GM18505 (cell line): ENCODE measurements at regions not wholly inside any gene's neighbourhood (a gene's known extent, or its start where the extent isn't known, plus 50 kb on each side); places are given as distances from the start of the nearest gene placed in this dataset.

Source experiments
- ATAC-seq: cut with Tn5 transposase; IDR thresholded peaks from one replicate; pipeline ENCODE4 v1.9.1; 2021; ENCODE audit not compliant: unreplicated experiment
- POLR2A ChIP-seq: IDR thresholded peaks from 4 replicates; pipeline ENCODE4 v1.6.1; 2011; ENCODE audit warnings: borderline replicate concordance; ENCODE audit not compliant: insufficient read depth, insufficient read length; ENCODE audit errors: extremely low read depth

DNA sequence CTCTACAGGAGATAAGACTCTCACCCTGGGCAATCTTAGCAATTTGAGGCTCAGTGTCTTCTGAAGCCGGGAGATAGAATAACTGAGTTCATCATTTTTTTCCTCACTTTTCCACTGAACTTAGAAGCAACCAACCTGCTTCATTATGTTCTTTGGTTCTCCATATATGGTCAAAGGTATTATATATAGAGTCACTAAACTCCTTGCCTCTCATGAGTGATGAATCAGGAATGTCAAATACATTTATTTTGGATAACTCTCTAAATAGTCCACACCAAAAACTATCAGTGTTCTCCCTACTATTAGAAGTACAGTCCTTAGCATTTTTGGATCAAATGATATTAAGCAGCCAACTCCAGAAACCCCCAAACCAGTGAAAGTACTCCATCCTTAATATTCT, 421.5 kb upstream of the EPHA5 start:
- no peak for TF ChIP-seq POLR2A

GRCh38 chr4:66073961-66074360, 403.7 kb upstream of the EPHA5 start:
- no peak for ATAC-seq
- no peak for TF ChIP-seq POLR2A

More for the DNA sequence above, 421.5 kb upstream of the EPHA5 start:
- no peak for ATAC-seq

GRCh38 chr4:66071911-66072310, 401.6 kb upstream of the EPHA5 start:
- no peak for TF ChIP-seq POLR2A
- ATAC-seq, result no peak

- ATAC-seq, result no peak
- no peak for TF ChIP-seq POLR2A
Measured at GRCh38 chr4:66062921-66063320, 392.6 kb upstream of the EPHA5 start.

DNA sequence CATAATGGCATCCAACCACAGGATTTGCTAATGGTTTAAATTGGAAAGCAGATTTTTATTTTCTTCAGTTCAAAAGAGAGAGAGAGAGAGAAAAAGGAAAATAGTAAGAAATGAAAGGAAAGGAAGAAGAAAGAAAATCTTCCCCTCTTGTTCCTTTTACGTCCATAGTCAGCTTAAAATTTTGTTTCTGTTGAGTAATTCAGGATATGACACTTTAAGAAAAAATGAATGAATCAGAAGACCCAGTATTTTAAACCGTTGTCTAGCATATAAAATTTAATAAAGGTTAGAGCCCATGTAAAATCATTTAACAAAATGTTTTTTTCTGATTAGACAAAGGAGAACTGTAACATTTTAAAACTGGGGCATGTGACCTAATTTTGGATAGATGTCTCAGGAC, 391.8 kb upstream of the EPHA5 start:
- no peak for TF ChIP-seq POLR2A
- ATAC-seq, result no peak

- ATAC-seq, result no peak
- no peak for TF ChIP-seq POLR2A
Measured at GRCh38 chr4:66059556-66059955, 389.3 kb upstream of the EPHA5 start.

DNA sequence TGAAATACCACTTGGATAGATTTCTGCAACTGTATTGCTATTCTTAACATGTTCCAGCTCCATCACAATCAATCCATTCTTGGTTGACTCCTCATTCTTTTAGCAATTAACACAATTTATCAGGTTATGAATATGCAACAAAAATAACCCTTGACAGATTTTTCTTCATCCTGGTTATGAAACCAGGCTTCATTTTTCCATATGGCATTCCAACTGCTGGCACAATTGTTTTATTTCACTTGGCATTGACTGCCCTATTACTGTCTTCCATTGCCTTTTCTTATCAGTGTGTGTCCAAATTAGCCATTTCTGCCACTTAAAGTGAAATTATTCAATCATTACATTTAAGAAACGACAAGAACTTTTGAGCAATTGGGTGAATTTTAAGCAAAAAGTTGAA, 388.8 kb upstream of the EPHA5 start:
- TF ChIP-seq POLR2A, result no peak
- ATAC-seq, result no peak

- no peak for ATAC-seq
Measured at GRCh38 chr4:66055999-66056398, 385.7 kb upstream of the EPHA5 start.

DNA sequence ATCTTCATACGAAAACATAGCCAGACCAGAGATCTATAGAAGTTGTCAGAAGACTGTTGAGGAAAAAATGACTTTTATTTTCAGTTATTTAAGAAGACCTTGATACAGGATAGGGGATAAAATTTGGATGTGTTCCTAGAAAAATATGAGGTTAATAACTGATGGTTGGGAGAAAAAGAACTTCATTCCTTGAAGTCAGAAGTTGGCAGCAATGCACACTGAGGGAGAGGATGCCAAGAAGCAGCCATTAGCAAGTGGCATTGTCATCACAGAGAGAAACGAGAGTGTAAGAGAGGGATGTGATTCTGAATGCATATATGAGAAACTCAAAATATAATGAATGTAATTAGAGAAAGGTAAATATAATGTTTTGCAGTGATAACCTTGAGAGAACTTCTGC, 382.1 kb upstream of the EPHA5 start:
- no peak for TF ChIP-seq POLR2A
- no peak for ATAC-seq

More at GRCh38 chr4:66055999-66056398, 385.7 kb upstream of the EPHA5 start:
- no peak for TF ChIP-seq POLR2A

- ATAC-seq, result no peak
Measured at GRCh38 chr4:66048861-66049260, 378.6 kb upstream of the EPHA5 start.

DNA sequence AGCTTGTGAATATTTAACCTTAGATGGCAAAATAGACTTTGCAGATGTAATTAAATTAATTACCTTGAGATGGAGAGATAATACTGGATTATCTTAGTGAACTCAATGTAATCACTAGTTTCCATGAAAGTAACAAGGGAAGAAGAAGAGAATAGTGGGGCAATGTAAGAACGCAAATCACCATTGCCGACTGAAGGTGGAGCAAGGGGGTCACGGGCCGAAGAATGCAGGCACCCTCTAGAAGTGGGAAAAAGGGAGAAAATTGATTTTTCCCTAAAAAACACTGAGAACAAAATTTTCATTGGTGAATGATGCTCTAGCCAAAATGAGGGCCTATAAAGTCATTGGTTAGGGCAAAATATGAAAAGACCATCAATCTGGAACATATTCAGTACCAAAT, 375.6 kb upstream of the EPHA5 start:
- ATAC-seq, result no peak
- TF ChIP-seq POLR2A, result no peak

More at GRCh38 chr4:66048861-66049260, 378.6 kb upstream of the EPHA5 start:
- no peak for TF ChIP-seq POLR2A

- ATAC-seq, result no peak
- no peak for TF ChIP-seq POLR2A
Measured at GRCh38 chr4:66035701-66036100, 365.4 kb upstream of the EPHA5 start.

DNA sequence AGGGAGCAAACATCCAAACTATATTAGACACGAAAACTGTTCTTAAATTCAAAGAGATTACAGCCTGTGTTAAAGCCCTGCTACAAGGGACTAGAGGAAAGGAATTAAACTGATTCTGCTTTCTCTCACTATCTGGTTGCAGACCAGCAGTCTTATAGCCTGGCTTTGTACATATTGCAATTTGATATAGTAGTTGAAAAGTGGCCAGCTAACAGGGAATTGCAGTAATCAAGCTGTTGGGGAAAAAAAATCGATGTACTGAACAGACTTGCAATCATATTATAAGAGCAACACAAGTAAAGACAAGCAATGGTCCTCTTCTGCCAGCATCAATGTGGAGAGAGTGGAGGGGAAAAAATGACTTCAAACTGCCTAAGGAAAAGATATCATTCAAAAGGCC, 364.4 kb upstream of the EPHA5 start:
- no peak for ATAC-seq
- no peak for TF ChIP-seq POLR2A

DNA sequence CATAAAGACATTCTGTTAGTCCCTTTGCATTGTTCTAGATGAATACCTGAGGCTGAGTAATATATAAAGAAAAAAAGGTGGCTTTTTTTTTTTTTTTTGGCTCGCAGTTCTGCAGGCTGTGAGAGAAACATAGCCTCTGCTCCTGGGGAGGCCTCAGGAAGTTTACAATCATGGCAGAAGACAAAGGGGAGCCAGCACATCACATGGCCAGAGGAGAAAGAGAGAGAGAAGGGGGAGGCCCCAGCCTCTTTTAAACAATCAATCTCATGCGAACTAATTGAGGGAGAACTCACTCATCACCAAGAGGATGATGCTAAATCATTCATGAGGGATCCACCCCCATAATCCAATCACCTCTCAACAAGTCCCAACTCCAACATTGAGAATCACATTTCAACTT, 364.0 kb upstream of the EPHA5 start:
- ATAC-seq, result no peak
- TF ChIP-seq POLR2A, result no peak

GRCh38 chr4:66032571-66032970, 362.3 kb upstream of the EPHA5 start:
- no peak for ATAC-seq
- TF ChIP-seq POLR2A, result no peak

DNA sequence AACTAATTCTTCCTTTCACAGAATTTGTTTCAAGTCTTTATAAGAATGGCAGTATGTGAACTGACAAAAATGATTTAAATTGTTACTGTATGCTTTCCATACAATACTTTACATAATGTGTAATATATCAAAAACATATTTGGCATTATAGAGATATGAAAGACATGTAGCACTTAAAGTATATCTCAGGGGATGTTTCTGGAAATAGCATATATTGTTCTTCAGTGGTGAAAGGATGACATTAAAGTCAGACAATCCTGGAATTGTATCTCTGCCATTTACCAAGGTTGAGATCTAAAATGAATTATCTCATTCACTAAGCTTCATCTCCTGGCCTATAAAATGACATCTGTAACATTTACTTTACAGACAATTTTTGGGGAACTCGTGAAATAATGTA, 358.4 kb upstream of the EPHA5 start:
- TF ChIP-seq POLR2A, result no peak
- no peak for ATAC-seq

DNA sequence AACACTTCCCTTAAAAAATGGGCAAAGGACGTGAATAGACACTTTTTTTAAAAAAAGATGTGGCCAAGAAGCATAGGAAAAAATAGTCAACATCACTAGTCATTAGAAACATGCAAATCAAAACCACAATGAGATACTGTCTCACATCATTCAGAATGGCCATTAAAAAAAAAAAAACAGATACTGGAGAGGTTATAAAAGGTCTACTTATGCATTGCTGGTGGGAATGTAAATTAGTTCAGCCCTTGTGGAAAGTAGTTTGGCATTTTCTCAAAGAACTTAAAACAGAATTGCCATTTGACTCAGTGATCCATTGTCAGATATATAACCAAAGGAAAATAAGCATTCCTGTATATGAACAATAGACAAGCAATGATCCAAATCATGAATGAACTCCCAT, 352.8 kb upstream of the EPHA5 start:
- no peak for ATAC-seq
- no peak for TF ChIP-seq POLR2A

DNA sequence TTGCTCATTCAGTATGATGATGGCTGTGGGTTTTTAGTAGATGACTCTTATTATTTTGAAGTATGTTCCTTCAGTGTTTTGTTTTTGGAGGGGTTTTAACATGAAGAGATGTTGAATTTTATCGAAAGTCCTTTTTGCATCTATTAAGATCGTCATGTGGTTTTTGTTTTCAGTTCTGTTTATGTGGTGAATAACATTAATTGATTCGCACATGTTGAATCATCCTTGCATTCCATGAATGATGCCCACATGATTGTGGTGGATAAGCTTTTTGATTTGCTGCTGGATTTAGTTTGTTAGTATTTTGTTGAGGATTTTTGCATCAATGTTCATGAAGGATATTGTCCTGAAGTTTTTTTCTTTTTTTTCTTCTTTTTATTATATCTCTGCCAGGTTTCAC, 347.4 kb upstream of the EPHA5 start:
- no peak for TF ChIP-seq POLR2A
- ATAC-seq, result no peak
